ENCODE measurements at regions not wholly inside any gene's neighbourhood (a gene's known extent, or its start where the extent isn't known, plus 50 kb on each side); places are given as distances from the start of the nearest gene placed in this dataset.

DNA sequence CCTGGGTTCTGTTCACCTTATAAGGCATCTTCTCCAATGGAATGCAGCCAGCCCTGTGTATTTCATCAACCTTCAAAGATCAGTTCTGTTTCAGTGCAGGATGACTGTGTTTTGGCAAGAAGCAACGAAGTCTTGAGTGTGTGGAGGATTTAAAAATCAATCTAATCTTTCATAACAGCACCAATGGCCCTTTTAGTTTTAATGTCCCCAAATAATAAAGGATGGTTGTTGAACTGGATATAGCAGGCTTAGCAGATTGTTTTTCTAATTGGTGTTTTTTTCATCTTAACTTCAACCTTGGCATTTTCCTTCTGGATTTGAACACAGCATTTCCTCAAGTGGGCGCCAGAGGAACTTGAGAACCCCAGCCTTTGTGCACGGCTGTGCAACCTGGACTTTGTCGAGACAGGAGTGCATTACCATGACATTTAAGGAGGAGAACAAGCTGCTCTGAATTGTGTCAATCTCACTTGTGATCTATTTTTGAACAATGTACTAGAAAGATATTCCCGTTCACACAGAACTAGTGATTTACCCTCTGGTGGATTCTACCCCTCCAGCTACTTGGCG, 313.3 kb upstream of the AKR1E2 start:
- TF ChIP-seq CTCF (IDR thresholded peaks at IDR 0.05) (no peak), EP300 (IDR thresholded peaks at IDR 0.05) (no peak), POLR2AphosphoS5 (IDR thresholded peaks at IDR 0.05) (no peak)
